Gastroesophageal sphincter (tissue), 3 donors: ENCODE measurements at regions not wholly inside any gene's neighbourhood (a gene's known extent, or its start where the extent isn't known, plus 50 kb on each side); places are given as distances from the start of the nearest gene placed in this dataset.
A peak's percentile ranks its signal among the peaks of the same experiment; 100 is the strongest.

ENCODE experiments used
- POLR2AphosphoS5 ChIP-seq: sonication (generic); formaldehyde crosslinking; IDR thresholded peaks from one replicate; pipeline ENCODE4 v1.6.1; 2017; ENCODE audit warnings: antibody characterized with exemption
- TF ChIP-seq, protein P1 (sequence below), 4 experiments: fragments of 200-600 bp in 2 of 4; fragments of 450-650 bp in 2 of 4; sonication (generic) in 1 of 4; IDR thresholded peaks; one replicate each; pipeline ENCODE4 v1.5.1; 2017 to 2019; ENCODE audit warnings: antibody characterized with exemption in 4 of 4, mild to moderate bottlenecking in 2 of 4, moderate library complexity in 2 of 4

GRCh38 chr9:16275795-16276624 is 594.5 kb downstream of the BNC2 start:
- peak; percentile 76 for TF ChIP-seq POLR2AphosphoS5
- TF ChIP-seq, protein P1, sequence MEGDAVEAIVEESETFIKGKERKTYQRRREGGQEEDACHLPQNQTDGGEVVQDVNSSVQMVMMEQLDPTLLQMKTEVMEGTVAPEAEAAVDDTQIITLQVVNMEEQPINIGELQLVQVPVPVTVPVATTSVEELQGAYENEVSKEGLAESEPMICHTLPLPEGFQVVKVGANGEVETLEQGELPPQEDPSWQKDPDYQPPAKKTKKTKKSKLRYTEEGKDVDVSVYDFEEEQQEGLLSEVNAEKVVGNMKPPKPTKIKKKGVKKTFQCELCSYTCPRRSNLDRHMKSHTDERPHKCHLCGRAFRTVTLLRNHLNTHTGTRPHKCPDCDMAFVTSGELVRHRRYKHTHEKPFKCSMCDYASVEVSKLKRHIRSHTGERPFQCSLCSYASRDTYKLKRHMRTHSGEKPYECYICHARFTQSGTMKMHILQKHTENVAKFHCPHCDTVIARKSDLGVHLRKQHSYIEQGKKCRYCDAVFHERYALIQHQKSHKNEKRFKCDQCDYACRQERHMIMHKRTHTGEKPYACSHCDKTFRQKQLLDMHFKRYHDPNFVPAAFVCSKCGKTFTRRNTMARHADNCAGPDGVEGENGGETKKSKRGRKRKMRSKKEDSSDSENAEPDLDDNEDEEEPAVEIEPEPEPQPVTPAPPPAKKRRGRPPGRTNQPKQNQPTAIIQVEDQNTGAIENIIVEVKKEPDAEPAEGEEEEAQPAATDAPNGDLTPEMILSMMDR (IDR thresholded peaks at IDR 0.05) = no peak
